GM21528 (cell line): ENCODE measurements at regions not wholly inside any gene's neighbourhood (a gene's known extent, or its start where the extent isn't known, plus 50 kb on each side); places are given as distances from the start of the nearest gene placed in this dataset.
A peak's percentile ranks its signal among the peaks of the same experiment; 100 is the strongest.
"Not testable (repeated sequence)": the region's sequence is repeated elsewhere in the genome, so short reads cannot be mapped to it uniquely, and the experiment has no call there.

Experiments used
- ATAC-seq: cut with Tn5 transposase; IDR thresholded peaks from one replicate; pipeline ENCODE4 v1.9.1; 2021; ENCODE audit warnings: mild to moderate bottlenecking, moderate library complexity; ENCODE audit not compliant: unreplicated experiment, low FRiP score

DNA sequence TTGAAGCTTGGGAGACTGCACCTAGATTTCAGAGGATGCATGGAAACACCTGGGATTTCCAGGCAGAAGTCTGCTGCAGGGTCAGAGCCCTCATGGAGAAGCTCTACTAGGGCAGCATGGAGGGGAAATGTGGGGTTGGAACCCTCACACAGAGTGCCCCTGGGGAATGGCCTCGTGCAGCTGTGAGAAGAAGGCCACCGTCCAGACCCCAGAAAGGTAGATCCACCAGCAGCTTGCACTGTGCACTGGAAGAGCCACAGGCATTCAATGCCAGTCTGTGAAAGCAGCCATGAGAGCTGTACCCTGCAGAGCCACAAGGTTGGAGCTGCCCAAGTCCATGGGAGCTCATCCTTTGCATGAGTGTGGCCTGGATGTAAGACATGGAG is 285.3 kb upstream of the FAM174A start:
- ATAC-seq: no peak

DNA sequence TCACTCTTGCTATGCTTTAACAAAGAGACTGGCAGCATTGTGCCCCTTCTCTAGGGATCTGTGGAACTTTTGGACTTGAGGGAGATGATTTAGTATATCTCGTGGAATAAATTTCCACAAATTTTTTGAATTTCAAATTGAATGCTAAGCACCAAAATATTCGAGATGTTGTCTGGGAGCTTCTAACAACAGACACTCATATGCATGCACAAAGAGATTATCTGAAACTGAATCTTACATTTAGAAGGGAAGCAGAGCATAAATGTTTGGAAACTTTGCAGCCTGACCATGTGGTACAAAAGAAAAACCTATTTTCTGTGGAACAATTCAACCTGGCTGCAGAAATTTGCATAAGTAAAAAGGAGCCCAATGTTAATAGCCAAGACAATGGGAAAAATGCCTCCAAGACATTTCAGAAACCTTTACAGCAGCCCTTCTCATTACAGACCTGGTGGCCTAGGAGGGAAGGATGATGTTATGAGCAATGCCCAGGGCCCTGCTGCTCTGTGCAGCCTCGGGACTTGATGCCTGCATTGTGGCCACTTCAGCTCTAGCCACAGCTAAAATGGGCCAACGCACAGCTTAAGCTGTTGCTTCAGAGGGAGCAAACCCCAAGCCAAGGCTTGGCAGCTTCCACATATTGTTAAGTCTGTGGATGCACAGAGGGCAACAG is 285.8 kb upstream of the FAM174A start:
- no peak for ATAC-seq

DNA sequence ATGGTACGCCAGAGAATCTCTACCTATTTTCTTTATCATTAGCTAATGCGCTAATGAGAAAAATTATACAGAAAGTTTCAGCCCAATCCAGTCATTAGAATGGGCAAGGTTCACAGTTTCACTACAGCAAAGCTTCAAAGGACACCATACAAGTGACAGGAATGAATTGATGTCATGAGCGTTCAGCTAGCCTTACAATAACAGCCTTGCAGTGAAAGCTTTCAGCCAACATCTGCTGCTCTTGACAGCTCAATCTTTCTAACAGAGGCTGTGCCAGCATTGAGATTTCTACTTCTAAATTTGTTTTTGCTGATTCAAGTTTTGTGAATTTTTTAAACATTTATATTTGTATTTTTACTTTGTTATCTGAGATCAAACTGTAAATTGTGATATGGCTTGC is 302.4 kb upstream of the FAM174A start:
- ATAC-seq: no peak

DNA sequence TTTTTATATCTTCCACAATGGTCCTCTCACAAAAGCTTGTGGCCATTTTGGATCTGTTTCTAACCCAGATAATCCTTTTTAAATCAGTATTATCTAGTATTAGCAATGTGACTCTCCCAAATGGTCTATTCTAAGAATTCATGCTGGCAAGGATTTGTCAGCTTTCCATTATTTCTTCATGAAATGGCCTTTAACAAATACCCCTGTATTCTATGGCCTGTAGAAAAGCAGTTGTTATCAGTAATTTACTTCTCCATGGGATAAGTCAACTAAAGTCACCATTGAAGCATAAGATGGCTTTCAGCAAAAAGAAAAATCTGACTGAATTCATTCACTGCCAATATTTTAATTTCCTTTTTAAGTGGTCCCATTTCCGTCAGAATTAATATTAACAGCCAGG is 346.4 kb upstream of the FAM174A start:
- no peak for ATAC-seq

DNA sequence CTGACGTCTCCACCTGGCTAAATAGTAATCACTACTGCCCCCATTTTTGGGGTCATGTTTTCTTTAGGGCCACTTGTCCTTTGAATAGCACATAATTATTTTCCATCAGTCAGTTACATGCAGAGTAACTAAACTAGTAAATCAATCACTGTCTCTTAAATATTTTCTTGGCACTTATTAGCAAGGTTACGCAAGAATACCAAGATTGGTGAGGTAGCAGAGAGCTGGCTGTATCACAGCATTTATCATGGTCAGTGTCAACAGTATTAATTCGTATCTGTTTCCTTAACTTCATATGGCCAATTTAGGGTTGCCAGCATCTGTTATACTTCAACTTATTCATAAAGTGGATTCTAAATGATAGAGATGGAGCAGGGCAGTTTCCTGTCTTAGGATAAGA is 346.8 kb upstream of the FAM174A start:
- no peak for ATAC-seq

DNA sequence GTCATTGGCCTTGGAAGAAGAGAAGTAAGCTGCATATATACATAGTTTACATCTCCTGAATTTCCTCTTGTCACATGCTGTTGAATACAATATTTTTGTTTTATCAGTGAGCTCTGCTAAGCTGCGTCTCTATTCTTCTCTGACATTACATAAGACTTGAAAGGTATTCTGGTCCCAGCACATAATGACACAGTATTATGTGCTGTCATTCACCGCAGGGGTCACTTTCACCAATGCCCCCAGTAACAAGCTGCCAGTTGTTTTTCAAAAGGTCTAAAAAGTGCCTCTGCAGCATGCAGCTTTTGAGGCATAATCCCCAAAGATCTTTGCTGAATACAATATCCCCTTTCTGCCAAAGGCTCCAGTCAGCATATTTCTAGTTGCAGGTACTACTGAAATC is 349.0 kb upstream of the FAM174A start:
- no peak for ATAC-seq

DNA sequence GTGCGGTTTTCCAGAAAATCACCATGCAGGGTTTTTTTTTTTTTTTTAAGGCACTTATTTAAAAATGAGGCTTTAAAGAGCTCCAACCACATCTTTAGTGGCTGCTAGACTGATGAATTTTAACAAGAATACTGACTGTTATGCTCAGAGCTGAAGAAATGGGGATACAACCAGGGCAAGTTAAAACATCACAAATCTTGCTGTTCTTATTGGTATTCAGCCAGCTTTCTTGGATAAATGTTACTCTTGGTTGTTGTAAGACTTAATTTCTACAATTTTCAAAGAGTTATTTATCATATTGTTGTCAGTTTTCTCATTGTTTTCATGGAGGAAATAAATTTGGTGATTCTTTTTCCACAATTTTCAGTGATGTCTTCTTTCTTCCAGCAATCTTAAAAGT is 352.8 kb upstream of the FAM174A start:
- no peak for ATAC-seq

DNA sequence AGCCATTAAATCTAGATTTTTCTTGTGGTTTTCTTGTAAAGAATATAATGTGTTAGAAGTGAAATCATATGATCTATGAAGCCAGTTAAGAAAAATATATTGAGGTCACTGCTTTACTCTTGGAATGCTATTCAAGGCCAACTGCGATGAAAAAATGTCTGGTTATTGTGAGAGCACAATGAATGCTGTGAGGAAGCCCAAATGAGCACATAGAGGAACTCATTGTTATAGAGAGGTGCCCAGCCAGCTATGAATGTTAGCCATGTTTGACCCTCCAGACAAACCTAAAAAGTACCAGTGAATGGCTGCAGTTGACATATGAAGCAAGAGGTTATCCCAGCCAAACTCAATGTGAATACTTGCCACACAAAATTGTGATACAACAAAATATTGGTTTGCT is 359.8 kb upstream of the FAM174A start:
- no peak for ATAC-seq

DNA sequence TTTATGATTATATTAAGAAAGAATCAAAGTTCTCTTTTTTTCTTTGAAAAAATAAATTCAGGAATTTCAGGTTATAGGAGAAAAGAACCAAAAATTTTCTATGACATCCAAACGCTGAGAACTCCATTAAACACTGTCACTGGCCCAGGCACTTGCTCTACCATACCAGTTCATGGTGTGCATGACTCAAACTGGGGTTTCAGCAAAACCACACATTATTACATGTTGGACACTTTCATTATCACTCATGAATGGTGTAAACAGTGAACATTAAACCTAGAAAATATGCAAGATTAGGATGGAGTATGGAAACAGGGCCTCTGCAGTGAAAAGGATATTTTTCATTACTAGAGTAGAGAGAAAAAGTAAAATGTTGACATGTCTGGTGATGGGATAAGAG is 369.9 kb upstream of the FAM174A start:
- ATAC-seq: peak; percentile 98

DNA sequence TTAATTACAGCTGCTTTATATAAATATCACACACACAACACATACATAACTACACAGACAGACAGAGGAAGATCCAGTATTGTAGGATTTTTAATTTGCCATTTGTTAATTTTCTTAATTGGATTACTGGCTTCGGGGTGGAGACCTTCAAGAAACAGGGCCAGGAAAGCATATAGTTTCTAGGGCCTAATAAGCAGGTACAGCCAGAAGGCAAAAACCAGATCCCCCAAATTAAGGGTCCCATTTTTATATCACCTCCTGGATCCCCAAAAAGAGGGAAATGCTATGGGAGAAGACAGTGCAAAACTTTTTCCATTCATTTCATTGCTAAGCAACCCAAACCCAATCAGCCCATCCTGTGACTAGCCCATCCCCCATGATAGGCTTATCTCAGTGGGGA is 373.3 kb upstream of the FAM174A start:
- no peak for ATAC-seq

DNA sequence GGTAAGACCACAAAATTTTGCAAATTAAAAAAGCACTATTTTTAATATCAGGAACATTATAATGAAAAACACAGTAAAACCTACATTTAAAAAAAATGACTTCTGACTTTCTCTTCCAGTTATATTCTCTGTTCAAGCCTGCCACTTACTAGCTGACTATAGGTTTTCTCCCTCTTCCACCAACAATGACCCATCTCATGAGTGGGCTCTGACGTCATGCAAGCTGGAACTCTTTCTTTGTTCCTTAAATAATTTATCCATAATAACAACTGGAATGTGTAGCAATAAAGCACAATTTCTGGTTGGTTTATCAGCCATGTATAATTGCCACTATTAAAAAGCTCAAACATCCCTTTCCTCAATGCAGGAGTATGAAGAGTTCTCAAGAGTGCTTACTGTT is 378.1 kb upstream of the FAM174A start:
- no peak for ATAC-seq

DNA sequence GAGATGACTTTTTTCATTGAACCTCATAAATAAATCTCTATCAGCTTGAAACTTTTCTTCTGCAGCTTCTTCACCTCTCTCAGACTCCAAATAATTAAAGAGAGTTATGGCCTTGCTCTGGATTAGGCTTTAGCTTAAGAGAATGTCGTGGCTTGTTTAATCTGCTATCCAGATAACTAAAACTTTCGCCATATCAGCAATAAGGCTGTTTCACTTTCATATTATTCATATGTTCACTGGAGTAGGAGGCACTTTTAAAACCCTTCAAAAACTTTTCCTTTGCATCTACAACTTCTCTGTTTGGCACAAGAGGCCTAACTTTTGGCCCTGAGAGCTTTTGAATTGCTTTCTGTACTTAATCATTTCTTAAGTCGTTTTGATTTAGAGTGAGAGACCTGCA is 386.9 kb upstream of the FAM174A start:
- ATAC-seq: no peak

DNA sequence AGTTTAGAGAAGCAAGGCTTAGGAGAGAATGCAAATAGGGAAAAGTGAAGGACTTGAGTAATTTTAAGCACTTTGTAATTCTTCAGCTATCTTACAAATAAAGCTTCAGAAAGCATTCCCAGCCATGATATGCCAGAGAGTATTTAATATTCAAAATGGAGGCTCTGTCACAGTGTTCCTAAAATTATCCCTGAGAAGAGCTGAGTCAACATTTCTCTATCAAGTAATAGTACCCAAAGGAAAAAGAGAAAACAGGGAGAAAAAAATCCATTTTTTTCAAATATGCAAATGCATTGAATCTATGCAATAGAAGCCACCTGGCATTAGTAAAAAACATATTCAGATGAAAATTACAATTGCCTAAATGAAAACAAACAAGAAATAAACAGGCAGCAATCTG is 392.6 kb upstream of the FAM174A start:
- ATAC-seq: no peak

DNA sequence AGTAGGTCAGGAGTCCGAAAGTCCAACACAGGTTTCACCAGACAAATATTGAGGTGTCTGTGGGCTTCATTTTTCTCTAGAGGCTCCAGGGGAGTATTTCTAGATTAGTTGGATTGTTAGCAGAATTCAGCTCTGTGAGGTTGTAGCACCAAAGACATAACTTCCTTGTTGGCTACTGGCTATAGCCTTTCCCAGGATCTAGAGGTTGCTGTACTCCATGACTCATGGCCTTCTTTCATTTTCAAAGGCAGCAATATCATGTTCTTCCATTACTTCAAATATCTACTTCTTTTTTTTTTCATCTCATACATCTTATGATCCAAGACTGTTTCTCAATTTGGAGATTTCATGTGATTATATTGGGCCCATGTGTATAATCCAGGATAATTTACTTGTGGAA is 404.0 kb upstream of the FAM174A start:
- ATAC-seq: no peak

DNA sequence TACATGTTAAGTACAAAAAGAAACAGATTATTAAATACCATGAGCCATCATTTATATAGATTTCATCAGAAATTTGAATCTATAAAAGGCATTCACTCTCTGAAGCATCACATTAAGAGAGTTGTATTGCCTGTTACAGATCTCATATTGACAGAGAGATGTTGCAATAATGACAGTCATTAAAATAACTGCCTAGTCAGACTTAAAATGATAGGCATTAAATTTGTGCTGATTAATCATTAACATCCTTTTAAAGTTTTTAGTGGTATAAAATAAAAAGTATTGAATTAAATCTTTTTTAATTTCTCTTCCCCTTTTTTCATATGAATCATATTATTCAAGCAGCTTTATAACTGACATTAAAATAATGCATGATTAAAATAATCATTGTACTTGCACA is 404.9 kb upstream of the FAM174A start:
- no peak for ATAC-seq

DNA sequence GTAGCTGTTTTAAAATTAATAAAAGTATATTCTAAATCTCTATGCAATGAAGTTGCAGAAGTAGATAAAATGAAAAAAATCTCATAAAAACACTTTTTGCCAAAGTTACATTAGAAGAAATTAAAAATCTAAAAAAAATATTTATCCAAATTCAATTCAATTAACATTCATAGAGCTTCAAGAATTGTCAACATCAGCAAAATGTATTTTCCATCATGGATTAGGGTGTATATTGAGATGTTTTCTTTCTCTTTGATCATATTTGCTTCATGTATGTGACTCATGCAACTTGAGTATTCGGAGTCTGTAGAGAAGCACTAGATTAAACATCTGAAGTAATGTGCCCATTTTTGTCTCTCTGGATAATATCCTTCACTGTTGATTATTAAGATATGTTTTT is 415.3 kb upstream of the FAM174A start:
- ATAC-seq: no peak

DNA sequence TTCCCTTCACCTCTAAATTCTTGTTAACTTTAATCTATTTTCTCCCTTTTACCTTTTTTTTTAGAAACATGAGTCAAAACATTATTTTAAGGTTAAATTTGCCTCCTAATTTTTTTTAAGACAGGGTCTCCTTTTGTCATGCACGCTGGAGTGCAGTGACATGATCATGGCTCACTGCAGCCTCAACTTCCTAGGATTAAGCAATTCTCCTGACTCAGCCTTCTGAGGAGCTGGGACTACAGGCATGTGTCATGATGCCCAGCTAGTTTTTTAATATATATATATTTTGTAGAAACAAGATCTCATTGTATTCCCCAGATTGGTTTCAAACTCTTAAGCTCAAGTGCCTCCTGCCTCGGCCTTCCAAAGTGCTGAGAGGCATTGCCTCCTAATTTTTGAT is 424.7 kb upstream of the FAM174A start:
- ATAC-seq: no peak

DNA sequence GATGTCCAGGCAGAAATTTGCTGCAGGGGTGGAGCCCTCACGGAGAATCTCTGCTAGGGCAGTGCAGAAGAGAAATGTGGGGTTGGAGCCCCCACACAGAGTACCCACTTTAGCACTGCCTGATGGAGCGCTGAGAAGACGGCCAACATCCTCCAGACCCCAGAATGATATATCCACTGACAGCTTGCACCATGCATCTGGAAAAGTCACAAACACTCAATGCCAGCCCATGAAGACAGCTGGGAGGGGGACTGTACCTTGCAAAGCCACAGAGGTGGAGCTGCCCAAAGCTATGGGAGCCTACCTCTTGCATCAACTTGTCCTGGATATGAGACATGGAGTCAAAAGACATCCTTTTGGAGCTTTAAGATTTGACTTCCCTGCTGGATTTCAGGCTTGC is 426.3 kb upstream of the FAM174A start:
- no peak for ATAC-seq

DNA sequence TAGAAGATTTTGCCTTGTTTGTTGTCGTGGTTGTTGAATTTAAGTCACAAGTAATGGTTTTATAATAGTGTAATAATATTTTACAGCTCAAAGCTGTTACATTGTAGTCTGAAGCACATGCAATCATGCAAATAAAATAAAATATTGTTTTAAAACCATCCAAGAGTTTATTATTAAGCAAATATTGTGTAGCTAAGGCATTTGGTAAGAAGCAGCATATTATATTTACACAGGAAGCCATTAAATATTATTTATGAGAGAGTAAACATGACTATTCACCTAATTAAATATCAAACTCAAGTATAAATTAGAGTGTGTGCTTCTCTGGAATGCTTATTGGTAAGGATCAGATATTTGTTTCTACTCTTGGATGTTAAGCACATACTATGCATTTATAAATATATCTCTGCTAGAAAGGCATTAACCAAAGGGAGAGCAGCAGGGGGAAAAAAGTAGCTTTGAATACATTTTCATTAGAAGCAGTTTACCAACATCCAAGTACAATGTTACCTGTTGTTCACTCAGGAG is 431.5 kb upstream of the FAM174A start:
- ATAC-seq: not testable (repeated sequence)

DNA sequence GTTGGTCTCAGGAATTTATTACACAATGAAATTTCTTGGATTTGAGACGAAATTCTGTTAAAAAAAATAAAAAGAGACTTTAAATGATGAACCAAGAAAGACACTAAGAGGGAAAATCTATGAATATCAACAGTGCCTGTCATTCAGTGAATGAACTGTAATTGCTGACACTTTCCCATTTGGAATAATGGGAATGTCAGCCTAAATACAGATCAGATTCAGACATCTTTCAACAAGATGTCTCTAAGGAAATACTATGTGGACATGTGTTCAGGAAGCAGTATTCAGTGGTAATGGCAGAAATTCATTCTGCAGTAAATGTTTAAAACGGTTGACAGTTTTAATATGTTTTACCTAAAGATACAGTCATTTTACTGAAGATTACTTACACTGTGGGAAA is 433.7 kb upstream of the FAM174A start:
- not testable (repeated sequence) for ATAC-seq

DNA sequence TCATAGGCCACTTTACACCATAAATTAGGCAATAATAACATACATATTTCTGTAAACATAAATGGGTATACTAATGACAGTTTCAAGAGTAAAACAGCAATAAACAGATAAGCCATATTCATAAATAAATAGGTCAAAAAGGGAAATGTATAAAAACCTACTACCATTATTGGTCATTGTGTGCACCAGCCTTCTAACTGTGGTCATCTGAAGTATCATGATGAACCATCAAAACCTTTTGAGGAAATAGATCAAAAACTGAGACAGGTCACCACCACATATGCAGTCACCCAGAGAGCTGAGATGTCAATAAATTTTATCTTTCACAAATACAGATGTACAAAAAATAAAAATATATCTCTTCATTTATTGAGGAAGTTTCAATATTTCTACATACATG is 438.8 kb upstream of the FAM174A start:
- not testable (repeated sequence) for ATAC-seq

DNA sequence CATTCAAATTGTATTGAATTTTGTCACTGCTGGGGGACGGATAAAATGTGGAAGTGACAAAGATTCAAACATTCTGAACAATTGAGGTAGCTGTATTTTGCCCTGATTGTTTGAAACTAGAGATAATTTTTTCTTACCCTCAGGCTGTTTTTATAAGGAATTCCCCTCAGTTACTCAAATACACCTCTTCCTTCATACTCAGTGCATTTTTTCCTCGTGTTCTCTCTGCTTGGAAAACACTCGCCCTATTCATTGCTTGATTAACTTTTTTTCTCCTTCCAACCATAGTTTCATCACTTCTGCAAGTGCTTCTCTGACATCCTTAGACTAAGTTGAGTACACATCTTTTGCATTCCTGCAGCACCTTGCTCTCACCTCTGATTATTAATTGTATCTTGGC is 454.5 kb upstream of the FAM174A start:
- ATAC-seq: not testable (repeated sequence)

DNA sequence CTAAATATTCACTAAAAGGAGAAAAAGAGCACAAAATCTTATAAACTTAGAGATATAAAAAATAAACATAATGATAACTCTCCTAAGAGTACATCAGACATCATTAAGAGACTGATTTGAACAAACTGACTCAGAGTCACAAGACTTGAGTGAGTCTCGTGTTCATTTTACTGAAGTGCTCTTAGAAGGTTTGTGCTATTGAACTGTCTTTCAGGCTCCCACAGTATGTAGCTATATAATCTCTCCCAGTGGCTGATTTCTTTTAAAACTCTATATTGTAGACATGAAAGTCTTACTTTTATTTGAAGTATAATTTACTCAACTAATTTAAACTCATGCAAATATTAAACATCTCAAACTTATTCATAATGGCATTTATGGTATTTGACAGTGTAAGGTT is 456.0 kb upstream of the FAM174A start:
- not testable (repeated sequence) for ATAC-seq
